ENCODE measurements at regions not wholly inside any gene's neighbourhood (a gene's known extent, or its start where the extent isn't known, plus 50 kb on each side); places are given as distances from the start of the nearest gene placed in this dataset.
"Not testable (repeated sequence)": the region's sequence is repeated elsewhere in the genome, so short reads cannot be mapped to it uniquely, and the experiment has no call there.

- H3K56ac ChIP-seq (ENCODE audit: extremely low read depth, insufficient read depth, low read length); CTCF ChIA-PET: not testable (repeated sequence)
Measured at GRCh38 chrX:115987464-115987863, 183.1 kb upstream of the AGTR2 start.

More at GRCh38 chrX:115987464-115987863, 183.1 kb upstream of the AGTR2 start:
- H2AFZ ChIP-seq (replicated peaks; ENCODE audit: low read length, poor library complexity); H4K20me1 ChIP-seq (ENCODE audit: insufficient read depth, low read length); H3K9ac ChIP-seq (ENCODE audit: low read depth, low read length); H2BK20ac ChIP-seq (ENCODE audit: low read depth, low read length); H2AK5ac ChIP-seq (ENCODE audit: low read depth, low read length); DNase-seq; H3K36me3 ChIP-seq (ENCODE audit: control insufficient read depth, insufficient read depth, low read length); H3K79me1 ChIP-seq (ENCODE audit: low read depth in 1 of 2, low read length in 2 of 2); POLR2A ChIA-PET (ENCODE audit: unreplicated experiment); H3K9me3 ChIP-seq (ENCODE audit: control insufficient read depth, insufficient read depth, low read length); H3K4ac ChIP-seq (ENCODE audit: low read depth, low read length); BruUV-seq (replicated peaks); H3K27ac ChIP-seq (ENCODE audit: insufficient read depth, low read length); ATAC-seq (ENCODE audit: low read depth); H3K18ac ChIP-seq (ENCODE audit: low read depth, low read length); H2BK5ac ChIP-seq (ENCODE audit: low read depth, low read length, poor library complexity, severe bottlenecking); H3K4me3 ChIP-seq (ENCODE audit: insufficient read depth, low read depth, low read length); H2BK120ac ChIP-seq (ENCODE audit: low read depth, low read length); intact Hi-C loops (cut with micrococcal nuclease); H3K4me1 ChIP-seq (ENCODE audit: control insufficient read depth, insufficient read depth, low read length); H4K8ac ChIP-seq (ENCODE audit: low read depth in 2 of 2, low read length in 2 of 2); H3K14ac ChIP-seq (replicated peaks; ENCODE audit: low read depth, low read length); H3K9me1 ChIP-seq (ENCODE audit: insufficient read depth, low read length); H2BK15ac ChIP-seq (ENCODE audit: low read depth, low read length); in situ Hi-C loops (cut with MboI; ENCODE audit: low sequenced_read_pairs); H4K91ac ChIP-seq (ENCODE audit: insufficient read depth, low read depth, low read length); H2AK9ac ChIP-seq (replicated peaks; ENCODE audit: low read depth, low read length, poor library complexity); H3K27me3 ChIP-seq (ENCODE audit: control insufficient read depth, insufficient read depth, low read length); dilution Hi-C loops (cut with HindIII; ENCODE audit: low sequenced_read_pairs, unreplicated experiment); H4K5ac ChIP-seq (ENCODE audit: low read depth, low read length); H3K23ac ChIP-seq (ENCODE audit: low read depth, low read length); H3K4me2 ChIP-seq (ENCODE audit: low read depth, low read length): not testable (repeated sequence)
- no CpG with 5 or more reads among the region's 1 CpG for WGBS, 2 experiments (ENCODE audit: extremely low coverage in 2 of 2, insufficient read length in 1 of 2)
